ENCODE measurements at regions not wholly inside any gene's neighbourhood (a gene's known extent, or its start where the extent isn't known, plus 50 kb on each side); places are given as distances from the start of the nearest gene placed in this dataset.

DNA sequence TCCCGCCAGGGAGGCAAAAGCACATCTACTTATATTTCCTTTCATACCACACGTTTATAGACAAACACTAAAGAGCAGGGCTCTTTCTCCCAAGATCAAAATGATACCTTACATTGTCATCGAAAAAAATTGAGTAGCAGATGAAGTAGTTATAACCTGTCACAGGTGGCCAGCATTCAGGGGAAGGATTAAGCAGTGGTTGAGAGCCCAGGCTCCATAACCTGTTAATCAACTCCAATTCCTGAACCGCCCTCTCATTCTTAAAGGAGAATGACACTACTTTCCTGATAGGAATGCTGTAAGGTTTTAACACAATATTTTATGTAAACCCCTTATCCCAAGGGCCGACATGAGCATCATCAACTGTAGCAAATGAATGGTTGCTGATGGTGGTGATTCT is 268.9 kb upstream of the KCNIP4 start:
- Histone ChIP-seq H3K36me3 (ENCODE audit: insufficient read depth, low read length) (no peaks in the 10 kb centered on the region), H2AFZ (ENCODE audit: low read length) (no peak overlapping the region), H3K4me3 (ENCODE audit: low read depth, low read length, poor library complexity, severe bottlenecking) (no peak overlapping the region), H3K9me3 (ENCODE audit: low read length) (no peaks in the 10 kb centered on the region), H4K20me1 (ENCODE audit: insufficient read depth, low read length) (no peaks in the 10 kb centered on the region), H3K4me1 (ENCODE audit: insufficient read depth, low read length, poor library complexity, severe bottlenecking) (no peaks in the 10 kb centered on the region), H3K79me2 (ENCODE audit: insufficient read depth, low read depth, low read length) (no peaks in the 10 kb centered on the region), H3K9me2 (ENCODE audit: insufficient read depth, low read length) (no peaks in the 10 kb centered on the region), H3K27ac (ENCODE audit: low read depth, low read length, poor library complexity, severe bottlenecking) (no peak overlapping the region), H3K4me2 (ENCODE audit: low read length) (no peak overlapping the region)
- BruUV-seq (replicated peaks): no TSS peak
- ChIA-PET POLR2A (no interaction called here), CTCF (ENCODE audit: unreplicated experiment) (no interaction called here)
- DNase-seq (ENCODE audit: low spot score): no peak
- no peak for TF ChIP-seq CTCF (conservative IDR thresholded peaks at IDR 0.05; ENCODE audit: low read length)
- intact Hi-C loops (cut with micrococcal nuclease; ENCODE audit: unreplicated experiment): no loop called here

GRCh38 chr4:22216278-22216677 is 267.7 kb upstream of the KCNIP4 start:
- no peak for TF ChIP-seq CTCF (conservative IDR thresholded peaks at IDR 0.05; ENCODE audit: low read length)
- TF ChIP-seq EZH2phosphoT487 (IDR thresholded peaks at IDR 0.05; ENCODE audit: borderline replicate concordance, low read depth, low read length): no peak
- ChIA-PET CTCF (ENCODE audit: unreplicated experiment) (no interaction called here), POLR2A (interaction anchor here (0.6 to 0.7 kb wide), 2 partner anchors 60 to 128 kb away, joined by 3 read pairs; no protein-coding TSS in a partner anchor)
- no peaks in the 10 kb centered on the region for H3K9me3 ChIP-seq (ENCODE audit: low read length)
- intact Hi-C loops (cut with micrococcal nuclease; ENCODE audit: unreplicated experiment): no loop called here
- H3K4me1 ChIP-seq (ENCODE audit: insufficient read depth, low read length, poor library complexity, severe bottlenecking): no peaks in the 10 kb centered on the region
- DNase-seq (ENCODE audit: low spot score): no peak
- H3K27ac ChIP-seq (ENCODE audit: low read depth, low read length, poor library complexity, severe bottlenecking): no peak overlapping the region
- BruUV-seq (replicated peaks): no TSS peak
- no peaks in the 10 kb centered on the region for H3K9me2 ChIP-seq (ENCODE audit: insufficient read depth, low read length)
- H3K4me3 ChIP-seq (ENCODE audit: low read depth, low read length, poor library complexity, severe bottlenecking): no peak overlapping the region
- no peak overlapping the region for H3K4me2 ChIP-seq (ENCODE audit: low read length)
- no peaks in the 10 kb centered on the region for H3K79me2 ChIP-seq (ENCODE audit: insufficient read depth, low read depth, low read length)
- H4K20me1 ChIP-seq (ENCODE audit: insufficient read depth, low read length): no peaks in the 10 kb centered on the region
- H3K36me3 ChIP-seq (ENCODE audit: insufficient read depth, low read length): no peaks in the 10 kb centered on the region
- no peak overlapping the region for H2AFZ ChIP-seq (ENCODE audit: low read length)

DNA sequence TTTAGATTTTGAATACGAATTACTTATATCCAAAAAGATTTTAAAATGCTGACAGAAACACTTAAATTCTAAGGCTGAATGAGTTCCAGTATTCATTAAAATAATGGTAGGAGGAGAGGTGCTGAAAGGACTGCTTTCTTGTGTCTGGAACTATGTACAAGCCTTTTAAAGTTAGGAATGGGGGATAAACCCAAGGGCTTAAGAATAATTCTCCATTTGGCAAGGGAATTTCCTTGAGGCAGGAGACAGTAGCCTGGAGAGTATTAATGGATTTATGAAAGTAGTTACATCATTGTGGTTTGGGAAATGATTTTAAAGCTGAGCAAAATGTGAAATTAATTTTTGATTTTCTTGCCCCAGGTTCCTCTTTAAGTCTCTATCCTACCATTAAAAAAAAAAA is 266.5 kb upstream of the KCNIP4 start:
- TF ChIP-seq CTCF (conservative IDR thresholded peaks at IDR 0.05; ENCODE audit: low read length) (no peak), EZH2phosphoT487 (IDR thresholded peaks at IDR 0.05; ENCODE audit: borderline replicate concordance, low read depth, low read length) (no peak)
- BruUV-seq (replicated peaks): no TSS peak
- POLR2A ChIA-PET: no interaction called here

More for the DNA sequence above, 266.5 kb upstream of the KCNIP4 start:
- Histone ChIP-seq H4K20me1 (ENCODE audit: insufficient read depth, low read length) (no peaks in the 10 kb centered on the region), H3K79me2 (ENCODE audit: insufficient read depth, low read depth, low read length) (no peaks in the 10 kb centered on the region), H3K4me1 (ENCODE audit: insufficient read depth, low read length, poor library complexity, severe bottlenecking) (no peaks in the 10 kb centered on the region), H3K4me3 (ENCODE audit: low read depth, low read length, poor library complexity, severe bottlenecking) (no peak overlapping the region), H3K27ac (ENCODE audit: low read depth, low read length, poor library complexity, severe bottlenecking) (no peak overlapping the region), H2AFZ (ENCODE audit: low read length) (no peak overlapping the region), H3K4me2 (ENCODE audit: low read length) (no peak overlapping the region), H3K36me3 (ENCODE audit: insufficient read depth, low read length) (no peaks in the 10 kb centered on the region), H3K9me3 (ENCODE audit: low read length) (no peaks in the 10 kb centered on the region), H3K9me2 (ENCODE audit: insufficient read depth, low read length) (no peaks in the 10 kb centered on the region)
- DNase-seq (ENCODE audit: low spot score): no peak
- CTCF ChIA-PET (ENCODE audit: unreplicated experiment): no interaction called here
- intact Hi-C loops (cut with micrococcal nuclease; ENCODE audit: unreplicated experiment): no loop called here
